ENCODE measurements at regions not wholly inside any gene's neighbourhood (a gene's known extent, or its start where the extent isn't known, plus 50 kb on each side); places are given as distances from the start of the nearest gene placed in this dataset.

DNA sequence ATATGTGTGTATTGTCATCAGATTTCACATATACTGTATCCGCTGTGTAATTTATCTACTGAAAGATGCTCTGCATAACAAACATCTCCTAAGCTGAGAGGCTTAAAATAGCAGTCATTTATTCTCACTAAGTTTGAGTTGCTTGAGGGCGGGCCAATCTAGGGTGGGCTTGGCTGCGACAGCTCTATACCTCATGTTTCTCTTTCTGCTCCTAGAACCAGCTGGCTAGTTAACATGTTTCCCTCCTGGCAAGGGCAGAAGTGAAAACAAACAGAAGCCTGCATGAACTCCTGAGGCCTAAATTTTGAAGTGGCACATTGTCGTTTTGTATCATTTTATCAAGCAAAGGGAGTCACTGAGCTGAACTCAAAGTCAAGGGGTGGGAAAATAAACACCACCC is 585.0 kb upstream of the VRK2 start:
- H4K91ac ChIP-seq (ENCODE audit: low read depth, low read length): no peak overlapping the region
- H3K9me3 ChIP-seq (ENCODE audit: insufficient read depth, low read depth, low read length): no peaks in the 10 kb centered on the region
- no peak overlapping the region for H2BK12ac ChIP-seq (ENCODE audit: low read length)
- H2AK5ac ChIP-seq (ENCODE audit: low read length): no peak overlapping the region
- no peak overlapping the region for H2BK5ac ChIP-seq (ENCODE audit: low read depth, low read length, poor library complexity)
- H3K23ac ChIP-seq (ENCODE audit: low read length): no peak overlapping the region
- no peak overlapping the region for H3K18ac ChIP-seq (ENCODE audit: low read length)
- H4K12ac ChIP-seq (ENCODE audit: low read depth, low read length): no peak overlapping the region
- no peak overlapping the region for H3K4me3 ChIP-seq (ENCODE audit: low read depth, low read length)
- no CpG with 5 or more reads among the region's 4 CpGs for WGBS (ENCODE audit: extremely low coverage, insufficient coverage, insufficient read length)
- no peaks in the 10 kb centered on the region for H3K79me1 ChIP-seq (ENCODE audit: low read length)
- no peak for DNase-seq
- no peaks in the 10 kb centered on the region for H3K27me3 ChIP-seq (ENCODE audit: insufficient read depth, low read length)
- no peak overlapping the region for H3K9ac ChIP-seq (ENCODE audit: low read length)
- no peak overlapping the region for H3K4ac ChIP-seq (ENCODE audit: low read depth, low read length)
- no peaks in the 10 kb centered on the region for H3K79me2 ChIP-seq (ENCODE audit: control insufficient read depth, insufficient read depth, low read length, poor library complexity)
- no peak overlapping the region for H3K14ac ChIP-seq (ENCODE audit: low read length)
- H3K36me3 ChIP-seq (ENCODE audit: control insufficient read depth in 1 of 2, insufficient read depth in 2 of 2, low read length in 2 of 2): no peaks in the 10 kb centered on the region
- H2BK120ac ChIP-seq (ENCODE audit: insufficient read depth, low read length, poor library complexity): no peak overlapping the region
- no peak overlapping the region for H3K4me2 ChIP-seq (ENCODE audit: low read length)
- no peak overlapping the region for H4K8ac ChIP-seq (ENCODE audit: low read depth, low read length)
- no peak overlapping the region for H3K27ac ChIP-seq (ENCODE audit: low read depth, low read length)
- no peak overlapping the region for H2AFZ ChIP-seq (ENCODE audit: insufficient read depth, low read length, poor library complexity)
- H3K4me1 ChIP-seq (ENCODE audit: control insufficient read depth in 1 of 2, insufficient read depth in 2 of 2, low read length in 2 of 2): no peaks in the 10 kb centered on the region

DNA sequence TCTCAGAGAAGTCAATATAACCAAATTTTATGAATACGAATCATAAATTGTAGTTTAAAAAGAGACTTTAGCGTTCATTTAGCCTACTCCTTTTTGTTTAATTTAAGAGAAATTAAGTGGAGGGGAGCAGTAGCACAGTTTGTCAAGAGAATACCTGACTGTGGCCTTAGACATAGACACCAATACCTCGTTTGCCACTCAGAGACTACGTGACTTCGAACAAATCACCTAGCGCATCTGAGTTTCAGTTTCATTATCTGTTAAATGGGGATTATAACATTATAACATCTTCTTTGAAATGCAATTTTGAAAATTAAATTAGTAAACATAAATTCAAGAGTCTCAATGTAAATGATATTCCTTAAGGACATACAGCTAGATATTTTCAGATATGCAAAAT is 581.5 kb upstream of the VRK2 start:
- no peak overlapping the region for H2AK5ac ChIP-seq (ENCODE audit: low read length)
- no peak overlapping the region for H3K23ac ChIP-seq (ENCODE audit: low read length)
- H2BK5ac ChIP-seq (ENCODE audit: low read depth, low read length, poor library complexity): no peak overlapping the region
- H3K36me3 ChIP-seq (ENCODE audit: control insufficient read depth in 1 of 2, insufficient read depth in 2 of 2, low read length in 2 of 2): no peaks in the 10 kb centered on the region
- H2AFZ ChIP-seq (ENCODE audit: insufficient read depth, low read length, poor library complexity): no peak overlapping the region
- H3K4ac ChIP-seq (ENCODE audit: low read depth, low read length): no peak overlapping the region
- H3K79me1 ChIP-seq (ENCODE audit: low read length): no peaks in the 10 kb centered on the region
- no peak overlapping the region for H3K27ac ChIP-seq (ENCODE audit: low read depth, low read length)
- DNase-seq: no peak
- no peak overlapping the region for H2BK120ac ChIP-seq (ENCODE audit: insufficient read depth, low read length, poor library complexity)
- H3K9me3 ChIP-seq (ENCODE audit: insufficient read depth, low read depth, low read length): no peaks in the 10 kb centered on the region
- H3K4me2 ChIP-seq (ENCODE audit: low read length): no peak overlapping the region
- no peak overlapping the region for H3K14ac ChIP-seq (ENCODE audit: low read length)
- no peaks in the 10 kb centered on the region for H3K4me1 ChIP-seq (ENCODE audit: control insufficient read depth in 1 of 2, insufficient read depth in 2 of 2, low read length in 2 of 2)
- H4K12ac ChIP-seq (ENCODE audit: low read depth, low read length): no peak overlapping the region
- H3K79me2 ChIP-seq (ENCODE audit: control insufficient read depth, insufficient read depth, low read length, poor library complexity): no peaks in the 10 kb centered on the region
- H3K18ac ChIP-seq (ENCODE audit: low read length): no peak overlapping the region
- no peak overlapping the region for H3K4me3 ChIP-seq (ENCODE audit: low read depth, low read length)
- H2BK12ac ChIP-seq (ENCODE audit: low read length): no peak overlapping the region
- no peak overlapping the region for H4K8ac ChIP-seq (ENCODE audit: low read depth, low read length)
- no peaks in the 10 kb centered on the region for H3K27me3 ChIP-seq (ENCODE audit: insufficient read depth, low read length)
- WGBS (ENCODE audit: extremely low coverage, insufficient coverage, insufficient read length): no CpG with 5 or more reads among the region's 6 CpGs
- H3K9ac ChIP-seq (ENCODE audit: low read length): no peak overlapping the region
- no peak overlapping the region for H4K91ac ChIP-seq (ENCODE audit: low read depth, low read length)

DNA sequence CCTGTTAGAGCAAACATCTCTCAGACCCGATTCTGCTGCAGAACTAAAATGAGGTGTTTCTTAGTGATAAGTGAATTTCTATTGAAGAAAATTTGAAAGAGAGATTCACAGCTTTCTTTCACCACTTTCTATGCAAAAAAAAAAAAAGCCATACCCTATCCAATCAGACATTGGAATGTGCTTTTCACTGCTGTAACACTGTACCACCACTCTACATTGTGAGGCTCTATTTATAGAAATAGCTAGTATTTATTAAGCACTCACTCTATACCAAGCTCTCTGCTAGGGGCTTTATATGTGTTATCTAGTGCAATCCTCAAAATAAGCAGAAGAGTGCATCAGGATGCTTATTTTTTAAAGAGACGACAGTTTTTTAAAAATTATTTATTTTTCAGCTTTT is 580.6 kb upstream of the VRK2 start:
- WGBS (ENCODE audit: extremely low coverage, insufficient coverage, insufficient read length): no CpG with 5 or more reads among the region's 2 CpGs
- H4K91ac ChIP-seq (ENCODE audit: low read depth, low read length): no peak overlapping the region

DNA sequence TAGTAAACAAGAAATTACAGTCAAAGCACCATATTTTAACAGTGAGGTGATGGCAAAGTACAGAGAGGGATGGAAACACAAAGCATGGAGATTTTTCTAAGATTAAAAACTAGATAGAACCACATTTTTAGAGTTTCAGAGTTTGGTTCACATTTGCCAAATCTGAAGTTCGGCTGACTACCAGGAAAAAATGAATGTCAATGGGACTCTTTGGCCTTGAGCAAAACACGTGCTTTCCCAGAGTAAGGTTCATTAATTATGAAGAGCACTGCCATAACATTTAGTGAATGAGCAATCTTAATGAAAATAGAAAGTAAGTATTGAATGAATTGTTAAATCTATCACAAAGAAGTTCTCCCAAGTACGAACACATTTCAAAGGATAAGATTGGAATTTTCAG is 571.2 kb upstream of the VRK2 start:
- no peak overlapping the region for H2BK120ac ChIP-seq (ENCODE audit: insufficient read depth, low read length, poor library complexity)
- H3K79me2 ChIP-seq (ENCODE audit: control insufficient read depth, insufficient read depth, low read length, poor library complexity): no peaks in the 10 kb centered on the region
- H2AFZ ChIP-seq (ENCODE audit: insufficient read depth, low read length, poor library complexity): no peak overlapping the region
- H2BK12ac ChIP-seq (ENCODE audit: low read length): no peak overlapping the region
- H3K27ac ChIP-seq (ENCODE audit: low read depth, low read length): no peak overlapping the region
- H2BK5ac ChIP-seq (ENCODE audit: low read depth, low read length, poor library complexity): no peak overlapping the region
- no peaks in the 10 kb centered on the region for H3K27me3 ChIP-seq (ENCODE audit: insufficient read depth, low read length)
- H3K9ac ChIP-seq (ENCODE audit: low read length): no peak overlapping the region
- H3K4me2 ChIP-seq (ENCODE audit: low read length): no peak overlapping the region
- H3K4me3 ChIP-seq (ENCODE audit: low read depth, low read length): no peak overlapping the region
- H4K12ac ChIP-seq (ENCODE audit: low read depth, low read length): no peak overlapping the region
- H3K18ac ChIP-seq (ENCODE audit: low read length): no peak overlapping the region
- no peaks in the 10 kb centered on the region for H3K36me3 ChIP-seq (ENCODE audit: control insufficient read depth in 1 of 2, insufficient read depth in 2 of 2, low read length in 2 of 2)
- no peak overlapping the region for H2AK5ac ChIP-seq (ENCODE audit: low read length)
- no peaks in the 10 kb centered on the region for H3K4me1 ChIP-seq (ENCODE audit: control insufficient read depth in 1 of 2, insufficient read depth in 2 of 2, low read length in 2 of 2)
- no peaks in the 10 kb centered on the region for H3K79me1 ChIP-seq (ENCODE audit: low read length)
- WGBS (ENCODE audit: extremely low coverage, insufficient coverage, insufficient read length): no CpG with 5 or more reads among the region's 3 CpGs
- H4K8ac ChIP-seq (ENCODE audit: low read depth, low read length): no peak overlapping the region
- H3K9me3 ChIP-seq (ENCODE audit: insufficient read depth, low read depth, low read length): no peaks in the 10 kb centered on the region
- no peak overlapping the region for H3K23ac ChIP-seq (ENCODE audit: low read length)
- H3K4ac ChIP-seq (ENCODE audit: low read depth, low read length): no peak overlapping the region
- no peak overlapping the region for H4K91ac ChIP-seq (ENCODE audit: low read depth, low read length)
- no peak for DNase-seq
- no peak overlapping the region for H3K14ac ChIP-seq (ENCODE audit: low read length)

More for the DNA sequence above, 580.6 kb upstream of the VRK2 start:
- H4K12ac ChIP-seq (ENCODE audit: low read depth, low read length): no peak overlapping the region
- no peaks in the 10 kb centered on the region for H3K4me1 ChIP-seq (ENCODE audit: control insufficient read depth in 1 of 2, insufficient read depth in 2 of 2, low read length in 2 of 2)
- no peak overlapping the region for H3K4me3 ChIP-seq (ENCODE audit: low read depth, low read length)
- H3K79me1 ChIP-seq (ENCODE audit: low read length): no peaks in the 10 kb centered on the region
- H2BK5ac ChIP-seq (ENCODE audit: low read depth, low read length, poor library complexity): no peak overlapping the region
- H2BK120ac ChIP-seq (ENCODE audit: insufficient read depth, low read length, poor library complexity): no peak overlapping the region
- no peaks in the 10 kb centered on the region for H3K9me3 ChIP-seq (ENCODE audit: insufficient read depth, low read depth, low read length)
- H3K36me3 ChIP-seq (ENCODE audit: control insufficient read depth in 1 of 2, insufficient read depth in 2 of 2, low read length in 2 of 2): no peaks in the 10 kb centered on the region
- no peak overlapping the region for H3K9ac ChIP-seq (ENCODE audit: low read length)
- no peak overlapping the region for H3K4ac ChIP-seq (ENCODE audit: low read depth, low read length)
- H2AFZ ChIP-seq (ENCODE audit: insufficient read depth, low read length, poor library complexity): no peak overlapping the region
- H3K14ac ChIP-seq (ENCODE audit: low read length): no peak overlapping the region
- no peak overlapping the region for H2AK5ac ChIP-seq (ENCODE audit: low read length)
- no peak overlapping the region for H2BK12ac ChIP-seq (ENCODE audit: low read length)
- H4K8ac ChIP-seq (ENCODE audit: low read depth, low read length): no peak overlapping the region
- no peak for DNase-seq
- no peak overlapping the region for H3K27ac ChIP-seq (ENCODE audit: low read depth, low read length)
- no peaks in the 10 kb centered on the region for H3K27me3 ChIP-seq (ENCODE audit: insufficient read depth, low read length)
- no peak overlapping the region for H3K18ac ChIP-seq (ENCODE audit: low read length)
- H3K23ac ChIP-seq (ENCODE audit: low read length): no peak overlapping the region
- H3K79me2 ChIP-seq (ENCODE audit: control insufficient read depth, insufficient read depth, low read length, poor library complexity): no peaks in the 10 kb centered on the region
- no peak overlapping the region for H3K4me2 ChIP-seq (ENCODE audit: low read length)
